ENCODE measurements at regions not wholly inside any gene's neighbourhood (a gene's known extent, or its start where the extent isn't known, plus 50 kb on each side); places are given as distances from the start of the nearest gene placed in this dataset.

DNA sequence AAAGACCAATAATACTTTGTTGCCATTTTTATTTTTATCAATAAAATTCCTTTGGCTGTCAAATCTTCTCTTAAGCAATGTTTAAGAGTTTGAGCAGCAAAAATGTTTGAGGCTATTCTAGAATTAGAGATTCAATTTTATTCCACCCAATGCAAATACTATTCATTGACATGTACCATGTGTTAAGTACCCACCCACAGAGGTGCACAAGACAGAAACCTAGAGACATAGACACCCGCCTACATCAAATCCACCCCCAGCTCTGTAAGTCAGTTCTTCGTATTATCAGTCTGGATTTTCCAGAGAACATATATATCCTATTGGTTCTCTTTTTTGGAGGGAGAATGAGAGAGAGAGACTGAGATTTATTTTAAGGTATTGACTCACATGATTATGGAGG, 463.7 kb downstream of the EPM2A start:
- TF ChIP-seq, protein P1, sequence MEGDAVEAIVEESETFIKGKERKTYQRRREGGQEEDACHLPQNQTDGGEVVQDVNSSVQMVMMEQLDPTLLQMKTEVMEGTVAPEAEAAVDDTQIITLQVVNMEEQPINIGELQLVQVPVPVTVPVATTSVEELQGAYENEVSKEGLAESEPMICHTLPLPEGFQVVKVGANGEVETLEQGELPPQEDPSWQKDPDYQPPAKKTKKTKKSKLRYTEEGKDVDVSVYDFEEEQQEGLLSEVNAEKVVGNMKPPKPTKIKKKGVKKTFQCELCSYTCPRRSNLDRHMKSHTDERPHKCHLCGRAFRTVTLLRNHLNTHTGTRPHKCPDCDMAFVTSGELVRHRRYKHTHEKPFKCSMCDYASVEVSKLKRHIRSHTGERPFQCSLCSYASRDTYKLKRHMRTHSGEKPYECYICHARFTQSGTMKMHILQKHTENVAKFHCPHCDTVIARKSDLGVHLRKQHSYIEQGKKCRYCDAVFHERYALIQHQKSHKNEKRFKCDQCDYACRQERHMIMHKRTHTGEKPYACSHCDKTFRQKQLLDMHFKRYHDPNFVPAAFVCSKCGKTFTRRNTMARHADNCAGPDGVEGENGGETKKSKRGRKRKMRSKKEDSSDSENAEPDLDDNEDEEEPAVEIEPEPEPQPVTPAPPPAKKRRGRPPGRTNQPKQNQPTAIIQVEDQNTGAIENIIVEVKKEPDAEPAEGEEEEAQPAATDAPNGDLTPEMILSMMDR (IDR thresholded peaks at IDR 0.05; ENCODE audit: low read length), result no peak
- no peak for TF ChIP-seq EZH2 (IDR thresholded peaks at IDR 0.05; ENCODE audit: borderline replicate concordance, low read length)

Measured in OCI-LY1 (cell line).